GM19239 (cell line): ENCODE measurements at regions not wholly inside any gene's neighbourhood (a gene's known extent, or its start where the extent isn't known, plus 50 kb on each side); places are given as distances from the start of the nearest gene placed in this dataset.

Experiments
- DNase-seq: peaks from one replicate; pipeline ENCODE4 v3.0.0; 2011; ENCODE audit warnings: low spot score; ENCODE audit not compliant: insufficient read length
- FAIRE-seq: peaks from 2 replicates; lab custom pipeline; 2011; peaks lifted over from hg19 to GRCh38; lab: Jason Lieb, UNC

DNA sequence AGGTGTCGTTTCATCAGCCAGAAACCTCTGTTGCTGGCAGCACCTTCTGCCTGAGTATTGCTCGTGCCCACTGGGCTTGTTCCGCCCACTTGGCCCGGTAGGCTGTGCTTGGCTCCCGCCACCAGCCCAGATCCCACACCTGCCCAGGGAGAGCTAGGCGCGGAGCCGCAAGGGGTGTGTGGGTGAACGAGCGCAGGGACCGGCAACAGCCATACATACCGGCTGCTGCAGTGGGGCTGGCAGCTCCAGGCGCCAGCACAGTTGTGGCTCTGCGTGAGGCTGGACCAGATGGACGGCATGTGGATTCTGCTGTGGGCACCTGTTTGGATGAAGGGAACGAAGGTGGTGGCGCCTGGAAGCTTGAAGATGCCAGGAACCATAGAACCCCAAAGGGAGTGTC lies 331.5 kb upstream of the MCTP2 start:
- DNase-seq, result no peak
- FAIRE-seq, result no peak

GRCh38 chr15:93897377-93897776 lies 334.0 kb upstream of the MCTP2 start:
- DNase-seq, result no peak
- FAIRE-seq, result no peak

DNA sequence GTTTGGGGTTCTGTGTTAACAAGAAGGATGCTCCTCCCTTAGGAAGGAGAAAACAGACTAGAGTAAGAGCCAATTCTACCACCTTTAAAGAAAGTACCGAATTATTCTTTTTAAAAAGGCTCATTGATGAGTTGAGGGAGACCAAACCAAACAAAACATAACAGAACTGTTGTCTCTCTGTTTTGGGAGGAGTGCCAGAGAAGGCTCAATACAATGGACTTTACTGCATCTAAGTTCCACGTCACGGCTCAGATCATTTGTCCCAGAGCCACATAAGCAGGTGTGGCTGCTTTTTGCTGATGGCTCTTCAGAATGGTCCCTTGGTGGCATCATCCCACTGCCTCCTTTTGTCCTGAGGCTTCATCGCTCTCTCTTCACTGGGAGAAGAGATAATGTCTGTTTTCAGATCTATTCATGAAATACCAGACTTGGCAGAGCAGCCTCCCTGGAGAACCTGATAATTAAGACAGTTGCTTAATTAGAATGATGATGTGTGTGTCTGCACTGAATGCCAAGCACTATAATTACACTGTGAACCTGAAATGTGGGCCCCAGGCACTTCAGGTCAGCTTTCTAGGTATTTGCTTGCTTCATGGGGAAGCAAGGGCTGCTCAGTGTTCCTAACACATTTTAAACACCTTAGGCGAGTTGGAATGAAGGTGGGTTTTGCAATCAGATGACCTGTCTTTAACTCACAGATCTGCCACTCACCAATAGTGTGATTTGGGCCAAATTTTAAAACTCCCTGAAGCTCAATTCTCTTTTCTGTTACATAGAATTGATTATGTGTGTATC lies 335.2 kb upstream of the MCTP2 start:
- no peak for FAIRE-seq
- no peak for DNase-seq

DNA sequence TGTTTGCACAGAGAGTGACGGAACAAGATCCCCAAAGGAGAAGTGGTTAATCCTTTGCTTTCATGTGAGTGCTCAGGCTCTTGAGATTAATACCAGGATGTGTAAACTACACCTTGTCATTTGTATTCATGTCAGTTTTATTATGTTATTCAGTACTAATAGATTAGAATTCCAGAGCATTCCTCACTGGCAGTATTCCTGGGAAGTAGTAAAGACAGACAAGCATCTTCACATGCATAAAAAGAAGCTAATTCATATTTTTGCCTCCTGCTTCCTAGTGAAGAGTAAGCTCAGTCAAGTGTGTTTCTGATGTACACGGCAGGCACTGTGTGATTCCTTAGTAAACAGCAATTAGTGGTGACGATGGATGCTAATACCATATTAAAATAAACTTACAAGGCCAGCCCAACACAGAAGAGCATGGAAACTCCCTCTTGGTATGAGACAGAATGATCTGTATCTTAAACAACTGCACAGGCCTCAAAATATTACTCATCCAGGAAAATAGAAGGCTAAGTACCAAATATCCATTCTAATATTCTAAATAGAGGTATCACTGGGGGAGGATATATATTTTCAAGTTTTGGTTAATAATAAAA lies 336.8 kb upstream of the MCTP2 start:
- no peak for DNase-seq
- no peak for FAIRE-seq

DNA sequence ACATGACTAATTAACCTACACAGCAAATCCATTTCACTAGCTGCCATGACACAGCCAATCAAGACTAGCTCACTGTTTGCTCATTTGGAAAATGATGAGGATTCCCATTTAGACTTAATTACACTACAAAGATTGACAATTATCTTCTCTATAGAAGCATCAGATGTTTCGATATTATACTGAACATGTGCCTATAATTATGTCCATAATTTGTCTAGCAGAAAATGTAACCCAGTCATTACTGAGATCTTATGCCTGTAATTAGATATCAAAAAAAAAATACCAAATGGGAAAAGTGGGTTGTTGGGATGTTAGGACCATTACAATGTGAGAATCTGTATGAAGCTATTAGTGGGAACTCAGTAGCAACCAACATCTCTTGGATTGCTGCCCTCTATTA lies 344.2 kb upstream of the MCTP2 start:
- FAIRE-seq, result no peak

GRCh38 chr15:93882779-93883178 lies 348.6 kb upstream of the MCTP2 start:
- FAIRE-seq, result no peak
- DNase-seq, result no peak

More for the DNA sequence above, 344.2 kb upstream of the MCTP2 start:
- no peak for DNase-seq

DNA sequence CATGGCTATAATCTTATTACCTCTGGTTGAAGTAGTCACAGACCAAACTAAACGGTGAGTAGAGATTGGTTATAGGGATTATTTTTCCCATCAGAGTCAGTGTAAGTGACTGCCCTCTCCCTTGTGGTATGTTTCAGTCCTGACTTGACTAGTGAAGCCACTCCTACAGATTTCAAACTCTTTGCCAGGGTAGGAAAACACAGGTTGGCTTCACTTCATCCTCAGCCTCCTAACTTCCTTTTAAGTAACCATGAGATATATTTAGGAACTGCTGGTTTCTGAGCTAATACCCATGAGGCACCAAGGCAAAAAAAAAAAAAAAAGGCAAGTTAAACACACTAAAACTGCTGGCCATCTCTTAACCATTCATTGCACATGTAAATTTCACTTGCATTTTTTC lies 349.2 kb upstream of the MCTP2 start:
- FAIRE-seq (no peak), DNase-seq (no peak)

DNA sequence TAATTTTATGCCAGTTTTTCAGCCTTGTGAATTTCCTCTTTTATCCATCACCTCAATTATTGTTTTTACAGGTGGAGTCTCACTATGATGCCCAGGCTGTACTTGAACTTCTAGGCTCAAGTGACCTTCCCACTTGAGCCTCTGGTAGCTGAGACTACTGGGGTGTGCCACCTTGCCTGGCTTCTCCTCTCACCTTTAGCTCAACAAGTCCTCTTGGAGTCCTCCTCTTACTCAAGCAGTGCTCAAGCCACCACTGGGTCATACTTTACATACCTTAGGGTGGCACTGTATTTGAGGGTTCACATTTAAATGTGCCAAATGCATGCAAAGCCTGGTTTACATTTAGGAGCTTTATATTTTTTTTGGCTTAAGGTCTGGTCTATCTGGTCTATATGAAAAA lies 350.1 kb upstream of the MCTP2 start:
- DNase-seq (no peak), FAIRE-seq (no peak)

- DNase-seq, result no peak
- FAIRE-seq, result no peak
Observed at GRCh38 chr15:93880358-93880757, 351.0 kb upstream of the MCTP2 start.

DNA sequence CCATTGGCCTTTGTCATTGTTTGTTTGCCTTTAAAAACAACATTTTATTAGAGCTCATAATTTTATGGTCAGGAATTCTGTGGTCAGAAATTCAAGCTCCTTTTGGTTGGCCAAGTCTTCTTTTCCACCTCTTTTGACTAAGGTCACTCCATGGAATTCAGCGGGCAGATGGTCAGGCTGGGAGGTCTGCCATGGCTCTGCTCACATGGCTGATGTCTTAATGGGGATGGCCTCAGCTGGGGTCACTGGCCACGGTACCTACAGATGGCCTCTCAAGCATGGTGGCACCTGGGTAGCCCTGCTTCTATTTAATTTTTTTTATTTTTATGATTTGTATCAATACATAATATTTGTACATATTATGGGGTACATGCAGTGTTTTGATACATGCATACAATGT lies 360.8 kb upstream of the MCTP2 start:
- DNase-seq (no peak), FAIRE-seq (no peak)

- FAIRE-seq (no peak), DNase-seq (no peak)
Observed at GRCh38 chr15:93866948-93867347, 364.4 kb upstream of the MCTP2 start.

DNA sequence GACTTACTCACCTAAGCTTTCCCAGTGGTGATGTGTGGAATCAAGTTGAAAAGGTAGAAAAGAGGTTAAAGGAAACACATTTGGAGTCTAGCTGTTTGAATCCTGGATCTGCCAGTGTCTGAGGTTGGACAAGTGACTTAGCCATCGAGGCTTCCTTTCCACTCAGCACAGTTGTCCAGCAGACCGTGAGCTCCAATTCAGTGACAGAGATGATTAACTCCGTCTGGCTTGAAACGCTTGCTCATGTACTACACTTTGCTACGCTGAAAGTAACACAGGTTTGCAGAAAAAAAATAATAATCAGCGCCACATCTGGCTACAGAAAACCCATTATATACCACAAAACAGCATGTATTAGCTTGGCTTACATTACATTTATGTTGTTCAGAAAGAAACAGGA lies 364.9 kb upstream of the MCTP2 start:
- no peak for DNase-seq
- FAIRE-seq, result no peak

- DNase-seq (no peak), FAIRE-seq (no peak)
Observed at GRCh38 chr15:93865586-93865985, 365.8 kb upstream of the MCTP2 start.

DNA sequence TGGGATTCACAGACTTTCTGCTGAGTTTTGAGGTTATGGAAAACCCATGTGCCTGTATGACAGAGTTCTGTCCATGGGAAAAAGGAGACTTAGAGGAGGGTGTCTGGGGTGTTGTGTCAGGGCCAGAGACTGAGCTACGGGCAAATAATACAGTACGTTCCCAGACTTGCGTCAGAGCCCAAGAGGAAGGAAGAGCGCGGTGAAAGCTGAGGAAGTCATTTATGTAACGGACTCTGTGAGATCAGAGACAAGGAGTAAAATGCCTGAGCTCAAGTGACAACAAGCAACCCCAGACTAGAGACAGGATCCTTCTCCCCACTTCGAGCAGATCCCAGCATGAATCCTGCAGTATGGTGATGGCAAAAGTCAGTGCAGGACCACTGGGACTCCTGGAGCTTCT lies 368.6 kb upstream of the MCTP2 start:
- no peak for FAIRE-seq

DNA sequence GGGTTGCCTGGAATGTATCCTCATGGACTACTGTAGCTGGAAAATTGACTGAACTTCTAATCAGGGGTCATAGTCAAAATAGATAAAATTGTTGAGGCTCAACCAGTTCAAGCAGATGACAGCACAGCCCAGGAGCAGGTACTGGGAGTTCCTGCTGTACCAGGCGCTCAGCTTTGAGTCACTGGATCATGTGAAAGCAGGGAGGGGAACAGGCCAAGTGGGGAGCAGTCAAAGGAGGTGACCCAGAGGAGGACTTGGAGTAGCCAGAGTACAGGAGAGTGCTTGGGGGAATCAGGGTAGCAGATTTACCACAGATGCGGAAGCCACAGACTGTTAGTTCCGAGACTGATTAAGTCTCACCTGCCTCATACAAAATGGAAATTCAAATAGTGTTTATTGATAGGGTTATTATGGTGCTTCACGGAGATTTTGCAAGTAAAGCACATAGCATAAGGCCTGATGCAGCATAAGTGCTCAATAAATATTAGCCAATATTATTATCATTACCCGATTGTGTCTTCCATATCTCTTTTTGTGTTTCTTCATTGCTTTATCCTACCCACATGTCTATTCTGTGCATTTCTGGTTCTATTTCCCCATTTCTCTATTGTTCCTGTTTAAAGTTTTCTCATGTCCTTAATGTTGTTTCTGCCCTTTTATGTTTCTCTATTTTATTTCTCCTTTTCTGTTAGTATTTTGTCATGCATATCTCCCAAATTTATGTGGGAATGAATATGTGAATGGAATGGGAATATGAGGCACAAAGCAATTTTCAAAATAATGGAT lies 369.2 kb upstream of the MCTP2 start:
- FAIRE-seq, result no peak
- DNase-seq, result no peak

More for the DNA sequence above, 368.6 kb upstream of the MCTP2 start:
- no peak for DNase-seq

GRCh38 chr15:93861413-93861812 lies 369.9 kb upstream of the MCTP2 start:
- no peak for DNase-seq
- no peak for FAIRE-seq

GRCh38 chr15:93860701-93861100 lies 370.7 kb upstream of the MCTP2 start:
- no peak for FAIRE-seq

GRCh38 chr15:93859176-93859575 lies 372.2 kb upstream of the MCTP2 start:
- FAIRE-seq (no peak), DNase-seq (no peak)

More at GRCh38 chr15:93860701-93861100, 370.7 kb upstream of the MCTP2 start:
- no peak for DNase-seq

DNA sequence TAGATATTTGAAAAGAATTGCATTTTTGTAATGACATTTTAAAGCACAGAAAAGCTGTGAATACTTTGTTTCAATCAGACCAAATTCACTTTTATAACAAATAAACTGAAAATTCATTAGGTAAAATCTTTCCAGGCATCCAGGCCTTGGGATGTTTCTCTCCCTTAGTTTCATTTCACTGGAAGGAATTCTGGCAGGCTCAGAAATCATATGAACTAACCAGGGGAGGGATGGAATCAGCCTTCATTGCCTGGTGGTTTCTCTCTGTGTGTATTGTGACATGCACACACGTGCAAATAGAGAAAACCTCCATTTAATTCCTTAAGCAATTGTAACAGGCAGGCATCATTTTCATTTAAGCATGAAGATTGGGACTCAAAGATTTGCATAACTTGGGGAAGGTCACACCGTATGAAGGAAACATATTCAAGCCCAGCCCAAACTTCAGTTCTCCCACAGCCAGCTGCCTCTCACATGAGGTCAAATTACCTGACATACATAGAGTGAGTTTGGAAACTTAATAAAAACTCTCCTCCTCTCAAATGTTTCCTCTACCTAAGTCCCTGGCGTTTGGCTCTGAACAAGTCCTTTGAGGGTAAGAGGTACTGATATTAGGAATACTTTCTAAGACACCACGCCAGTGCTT lies 376.1 kb upstream of the MCTP2 start:
- FAIRE-seq, result no peak

DNA sequence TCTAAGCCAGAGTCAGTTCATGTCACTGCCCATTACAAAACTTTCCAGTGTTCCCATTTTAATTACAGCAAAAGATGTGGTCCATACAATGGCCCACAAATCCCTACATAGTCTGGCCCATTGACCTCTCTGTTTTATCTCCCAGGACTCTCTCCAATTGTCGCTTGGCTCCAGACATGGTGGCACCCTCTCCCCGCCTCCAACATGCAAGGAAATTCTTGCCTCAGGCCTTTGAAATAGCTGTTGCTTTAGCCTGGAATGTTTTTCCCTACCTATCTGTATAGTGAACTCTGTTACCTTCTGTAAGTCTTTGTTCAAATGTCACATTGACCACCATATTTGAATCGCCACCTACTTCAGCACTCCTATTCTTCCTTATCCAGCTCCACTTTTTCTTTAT lies 377.3 kb upstream of the MCTP2 start:
- DNase-seq (no peak), FAIRE-seq (no peak)

More for the DNA sequence above, 376.1 kb upstream of the MCTP2 start:
- DNase-seq, result no peak

- no peak for DNase-seq
- FAIRE-seq, result no peak
Observed at GRCh38 chr15:93852761-93853160, 378.6 kb upstream of the MCTP2 start.
